Endothelial cell of umbilical vein (primary cell): ENCODE measurements at regions not wholly inside any gene's neighbourhood (a gene's known extent, or its start where the extent isn't known, plus 50 kb on each side); places are given as distances from the start of the nearest gene placed in this dataset.

Experiments used
- BruUV-seq: library from RNA; stranded (reverse); fragments of 400-500 nt; replicated peaks from 2 replicates; lab custom pipeline; 2021; lab: Mats Ljungman, UMichigan
- CTCF ChIA-PET: fragments of 300-600, 350-600 bp; sonication (Branson Sonifier 250); formaldehyde crosslinking; loops from one replicate; lab custom pipeline; 2021; ENCODE audit warnings: antibody characterized with exemption, inconsistent platforms; lab: Charles Lee
- POLR2A ChIA-PET: fragments of 300-600, 350-600 bp; sonication (Branson Sonifier 250); formaldehyde crosslinking; loops from one replicate; lab custom pipeline; 2021; ENCODE audit warnings: antibody characterized with exemption, inconsistent platforms; lab: Charles Lee
- DNase-seq: peaks from one replicate; pipeline ENCODE4 v3.0.0-alpha.2; 2011; ENCODE audit warnings: low read depth, low spot score
- FAIRE-seq: peaks from 2 replicates; lab custom pipeline; 2011; peaks lifted over from hg19 to GRCh38; lab: Jason Lieb, UNC
- H2AFZ ChIP-seq: 2 replicates; pipeline ENCODE4 v1.6.0; 2012; ENCODE audit warnings: low read depth, low read length, control low read depth, inconsistent platforms
- H3K27ac ChIP-seq: 2 replicates; pipeline ENCODE4 v1.5.1; 2011; ENCODE audit warnings: low read depth, mild to moderate bottlenecking, control low read depth, low read length, moderate library complexity; ENCODE audit not compliant: insufficient read depth
- H3K27me3 ChIP-seq, 2 experiments: 2 replicates each; pipeline versions ENCODE4 v1.6.0 to v1.6.1; 2011; ENCODE audit warnings: low read length in 2 of 2, mixed read lengths in 1 of 2; ENCODE audit not compliant: control insufficient read depth in 2 of 2, insufficient read depth in 2 of 2
- H3K36me3 ChIP-seq, 2 experiments: 2 replicates in 1 of 2; 3 replicates in 1 of 2; pipeline ENCODE4 v1.5.1; 2011; ENCODE audit warnings: low read length in 2 of 2, mild to moderate bottlenecking in 1 of 2, moderate library complexity in 1 of 2; ENCODE audit not compliant: control insufficient read depth in 2 of 2, insufficient read depth in 2 of 2; ENCODE audit errors: extremely low read depth in 1 of 2
- H3K4me1 ChIP-seq: 3 replicates; pipeline ENCODE4 v1.5.1; 2011; ENCODE audit warnings: mild to moderate bottlenecking, low read length; ENCODE audit not compliant: control insufficient read depth, insufficient read depth; ENCODE audit errors: extremely low read depth
- H3K4me2 ChIP-seq: 2 replicates; pipeline ENCODE4 v1.6.1; 2011; ENCODE audit warnings: low read length, control low read depth, mixed read lengths; ENCODE audit not compliant: insufficient read depth
- H3K4me3 ChIP-seq, 3 experiments: fragments of 200-600 bp in 1 of 3; sonication (generic), shearing (Covaris generic) in 1 of 3; replicated peaks in 1 of 3; 2 replicates each; pipeline ENCODE4 v1.5.1; 2011 to 2016; ENCODE audit warnings: control low read depth in 3 of 3, low read length in 3 of 3, mild to moderate bottlenecking in 2 of 3, inconsistent platforms in 1 of 3, low read depth in 1 of 3, moderate library complexity in 1 of 3; ENCODE audit not compliant: insufficient read depth in 1 of 3
- H3K79me2 ChIP-seq: 2 replicates; pipeline ENCODE4 v1.6.0; 2012; ENCODE audit warnings: low read length, inconsistent platforms; ENCODE audit not compliant: control insufficient read depth, insufficient read depth
- H3K9ac ChIP-seq: replicated peaks from 2 replicates; pipeline ENCODE3; 2011; ENCODE audit warnings: low read length, control low read depth; ENCODE audit not compliant: insufficient read depth; ENCODE audit errors: extremely low read depth
- H3K9me1 ChIP-seq: replicated peaks from 3 replicates; pipeline ENCODE4 v1.6.0; 2011; ENCODE audit warnings: mild to moderate bottlenecking, low read length; ENCODE audit not compliant: control insufficient read depth, insufficient read depth; ENCODE audit errors: extremely low read depth
- H3K9me3 ChIP-seq: replicated peaks from 2 replicates; pipeline ENCODE4 v1.5.1; 2012; ENCODE audit warnings: low read length, inconsistent platforms; ENCODE audit not compliant: control insufficient read depth, insufficient read depth
- H4K20me1 ChIP-seq: replicated peaks from 2 replicates; pipeline ENCODE3; 2011; ENCODE audit warnings: mild to moderate bottlenecking, low read length; ENCODE audit not compliant: control insufficient read depth, insufficient read depth; ENCODE audit errors: extremely low read depth
- CTCF ChIP-seq, 2 donors: IDR thresholded peaks; 1 replicate in 1 of 2; 2 replicates in 1 of 2; pipeline ENCODE4 v1.5.1; 2011; ENCODE audit warnings: low read length in 2 of 2, mild to moderate bottlenecking in 2 of 2, moderate library complexity in 2 of 2, control low read depth in 1 of 2, inconsistent platforms in 1 of 2, low read depth in 1 of 2; ENCODE audit not compliant: insufficient read depth in 1 of 2; ENCODE audit errors: extremely low read depth in 1 of 2
- EZH2 ChIP-seq: IDR thresholded peaks from 2 replicates; pipeline ENCODE4 v1.6.1; 2012; ENCODE audit warnings: borderline replicate concordance, low read depth, mild to moderate bottlenecking, moderate library complexity, low read length, inconsistent platforms; ENCODE audit not compliant: severe bottlenecking
- FOS ChIP-seq: IDR thresholded peaks from 2 replicates; pipeline ENCODE4 v1.6.1; 2011; ENCODE audit warnings: mild to moderate bottlenecking, low read length, moderate library complexity, borderline replicate concordance; ENCODE audit not compliant: insufficient read depth
- GATA2 ChIP-seq: IDR thresholded peaks from 2 replicates; pipeline ENCODE4 v1.7.0; 2011; ENCODE audit warnings: low read depth, mild to moderate bottlenecking, moderate library complexity, mixed read lengths, low read length; ENCODE audit not compliant: insufficient read length, insufficient read depth
- JUN ChIP-seq: IDR thresholded peaks from 2 replicates; pipeline ENCODE4 v1.6.1; 2011; ENCODE audit warnings: borderline replicate concordance, low read depth; ENCODE audit not compliant: insufficient read length, insufficient read depth
- MYC ChIP-seq: IDR thresholded peaks from one replicate; pipeline ENCODE4 v1.6.1; 2011; ENCODE audit warnings: mild to moderate bottlenecking, low read depth, low read length
- POLR2A ChIP-seq: IDR thresholded peaks from 2 replicates; pipeline ENCODE4 v1.6.1; 2012; ENCODE audit warnings: low read depth, mild to moderate bottlenecking, control low read depth, low read length
- POLR2AphosphoS5 ChIP-seq: IDR thresholded peaks from 2 replicates; pipeline ENCODE4 v1.6.1; 2012; ENCODE audit warnings: low read depth, mild to moderate bottlenecking, control low read depth, low read length, moderate library complexity; ENCODE audit not compliant: insufficient read depth
- dilution Hi-C: fragments of 300-500 bp; cut with MboI; formaldehyde crosslinking; loops from one replicate; pipeline ENCODE4 v1.15.0; 2019; ENCODE audit warnings: low sequenced_read_pairs; ENCODE audit not compliant: extremely low pct_ligation_motif_present
- intact Hi-C: fragments of 100-400 bp; cut with micrococcal nuclease; formaldehyde crosslinking; loops from one replicate; pipeline ENCODE4 v1.10.0; 2022
- TF ChIP-seq, protein P1 (sequence below): IDR thresholded peaks from 2 replicates; pipeline ENCODE4 v1.6.1; 2011; ENCODE audit not compliant: insufficient read depth, insufficient read length

DNA sequence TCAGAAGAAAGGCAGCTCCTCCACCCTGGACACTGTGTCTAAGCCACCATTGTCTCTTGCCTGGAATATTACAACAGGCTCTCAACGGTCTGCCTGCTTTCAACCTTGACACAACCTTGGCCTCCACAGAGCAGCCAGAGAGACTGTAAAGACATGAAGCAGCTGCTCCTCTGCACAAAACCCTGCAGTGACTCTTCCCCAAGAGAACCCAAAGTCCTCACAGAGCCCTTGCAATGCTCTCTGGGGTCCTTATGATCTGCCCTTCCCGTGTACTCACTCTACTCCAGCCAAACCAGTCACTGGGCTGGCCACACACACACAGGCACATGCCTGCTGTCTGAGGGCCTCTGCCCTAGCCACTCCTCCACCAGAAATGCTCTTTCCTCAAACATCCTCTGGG is 75.9 kb upstream of the CPEB2 start:
- TF ChIP-seq EZH2 (no peak), POLR2AphosphoS5 (no peak), CTCF (IDR thresholded peaks at IDR 0.05; ENCODE audit: extremely low read depth in 1 of 2, insufficient read depth in 1 of 2, low read depth in 1 of 2, low read length in 2 of 2) (no peak), MYC (no peak), JUN (no peak), GATA2 (no peak), FOS (no peak), POLR2A (no peak)
- TF ChIP-seq, protein P1, sequence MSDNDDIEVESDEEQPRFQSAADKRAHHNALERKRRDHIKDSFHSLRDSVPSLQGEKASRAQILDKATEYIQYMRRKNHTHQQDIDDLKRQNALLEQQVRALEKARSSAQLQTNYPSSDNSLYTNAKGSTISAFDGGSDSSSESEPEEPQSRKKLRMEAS = no peak
- dilution Hi-C loops = no loop called here
- Histone ChIP-seq H3K79me2 (no peaks in the 10 kb centered on the region), H2AFZ (no peak overlapping the region), H3K9ac (no peak overlapping the region), H3K9me3 (no peaks in the 10 kb centered on the region), H3K27ac (no peak overlapping the region), H3K27me3 (no peaks in the 10 kb centered on the region), H4K20me1 (no peaks in the 10 kb centered on the region), H3K4me3 (no peak overlapping the region), H3K4me1 (no peaks in the 10 kb centered on the region), H3K4me2 (no peak overlapping the region), H3K36me3 (no peaks in the 10 kb centered on the region), H3K9me1 (no peaks in the 10 kb centered on the region)
- CTCF ChIA-PET = no interaction called here
- no peak for DNase-seq
- BruUV-seq = no TSS peak
- POLR2A ChIA-PET = no interaction called here
- no peak for FAIRE-seq
- intact Hi-C loops = no loop called here
